ENCODE measurements at regions not wholly inside any gene's neighbourhood (a gene's known extent, or its start where the extent isn't known, plus 50 kb on each side); places are given as distances from the start of the nearest gene placed in this dataset.

DNA sequence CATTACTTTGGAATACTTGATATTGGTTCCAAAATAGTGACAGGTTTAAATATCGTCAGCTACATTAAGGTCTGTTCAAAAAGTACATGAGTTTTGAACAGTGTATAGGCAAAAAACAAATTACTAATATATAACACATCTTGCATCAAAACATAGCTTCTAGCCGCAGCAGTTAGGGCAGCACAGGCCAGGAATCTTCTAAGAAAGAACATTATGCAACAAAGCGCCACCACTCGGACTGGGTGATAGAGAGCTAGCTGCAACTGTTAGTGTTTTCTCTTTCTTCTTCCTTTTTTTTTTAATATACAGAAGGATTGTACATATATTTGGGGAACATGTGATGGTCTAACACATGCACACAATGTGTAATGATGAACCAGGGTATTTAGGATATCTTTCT lies 504.5 kb downstream of the NR2F1-AS1 start:
- TF ChIP-seq POLR2A (IDR thresholded peaks at IDR 0.05; ENCODE audit: low read length) = no peak
- TF ChIP-seq GATA1 (IDR thresholded peaks at IDR 0.05; ENCODE audit: low read depth, low read length) = no peak
